Panc1 (cell line): ENCODE measurements at regions not wholly inside any gene's neighbourhood (a gene's known extent, or its start where the extent isn't known, plus 50 kb on each side); places are given as distances from the start of the nearest gene placed in this dataset.

Experiments
- ATAC-seq: fragments of 200-7000 bp; cut with Tn5 transposase; 2 replicates; pipeline ENCODE4 v1.9.1; 2020; ENCODE audit warnings: mild to moderate bottlenecking, moderate library complexity
- BruUV-seq: library from RNA; stranded (reverse); fragments of 400-500 nt; replicated peaks from 2 replicates; lab custom pipeline; 2021; lab: Mats Ljungman, UMichigan
- CTCF ChIA-PET: fragments of 300-600 bp; sonication (Branson Sonifier 250); formaldehyde crosslinking; loops from one replicate; lab custom pipeline; 2022; ENCODE audit warnings: antibody characterized with exemption; lab: Charles Lee
- POLR2A ChIA-PET: fragments of 300-600 bp; sonication (Branson Sonifier 250); formaldehyde crosslinking; loops from one replicate; lab custom pipeline; 2022; ENCODE audit warnings: antibody characterized with exemption; lab: Charles Lee
- DNase-seq: peaks from one replicate; pipeline ENCODE4 v3.0.0-alpha.2; 2010; ENCODE audit warnings: low read depth, low spot score
- H3K27ac ChIP-seq: 2 replicates; pipeline ENCODE4 v1.5.1; 2011; ENCODE audit warnings: mild to moderate bottlenecking, low read length, inconsistent platforms
- H3K27me3 ChIP-seq: fragments of 200-500 bp; sonication (Bioruptor generic); 2 replicates; pipeline ENCODE4 v1.6.0; 2014; ENCODE audit warnings: low read length, inconsistent platforms; ENCODE audit not compliant: control insufficient read depth, insufficient read depth
- H3K36me3 ChIP-seq: fragments of 200-500 bp; sonication (Bioruptor generic); 2 replicates; pipeline ENCODE4 v1.5.1; 2014; ENCODE audit warnings: inconsistent platforms, mild to moderate bottlenecking, low read length, moderate library complexity; ENCODE audit not compliant: control insufficient read depth, insufficient read depth
- H3K4me1 ChIP-seq: 2 replicates; pipeline ENCODE4 v1.5.1; 2011; ENCODE audit warnings: inconsistent platforms, mild to moderate bottlenecking, low read length, moderate library complexity; ENCODE audit not compliant: control insufficient read depth, insufficient read depth
- H3K4me3 ChIP-seq, 2 experiments: 2 replicates each; pipeline ENCODE4 v1.5.1; 2011 to 2012; ENCODE audit warnings: low read depth in 2 of 2, low read length in 2 of 2, mild to moderate bottlenecking in 2 of 2, inconsistent platforms in 1 of 2, moderate library complexity in 1 of 2
- H3K9me3 ChIP-seq: fragments of 200-500 bp; sonication (Bioruptor generic); 2 replicates; pipeline ENCODE4 v1.5.1; 2014; ENCODE audit warnings: low read depth, mild to moderate bottlenecking, inconsistent platforms, low read length, moderate library complexity; ENCODE audit not compliant: control insufficient read depth, insufficient read depth
- POLR2AphosphoS5 ChIP-seq: IDR thresholded peaks from 2 replicates; pipeline ENCODE4 v1.6.1; 2012; ENCODE audit warnings: mild to moderate bottlenecking, low read depth, low read length, moderate library complexity
- SIN3A ChIP-seq: IDR thresholded peaks from 2 replicates; pipeline ENCODE4 v1.6.1; 2012; ENCODE audit warnings: low read depth, mild to moderate bottlenecking, low read length, moderate library complexity, borderline replicate concordance; ENCODE audit not compliant: insufficient read depth
- TCF7L2 ChIP-seq: IDR thresholded peaks from 2 replicates; pipeline ENCODE4 v1.6.1; 2011; ENCODE audit warnings: mild to moderate bottlenecking, low read depth, low read length, inconsistent platforms
- in situ Hi-C: cut with HindIII; loops from 2 replicates; pipeline ENCODE4 v1.10.0; 2016; ENCODE audit warnings: low sequenced_read_pairs, low pct_unique_long_range_greater_than_20kb
- intact Hi-C: fragments of 100-400 bp; cut with micrococcal nuclease; formaldehyde crosslinking; loops from one replicate; pipeline ENCODE4 v1.10.0; 2022; ENCODE audit not compliant: unreplicated experiment
- TF ChIP-seq, protein P1 (sequence below), 2 experiments: IDR thresholded peaks; 2 replicates each; pipeline ENCODE4 v1.6.1; 2011 to 2012; ENCODE audit warnings: low read depth in 2 of 2, control low read depth in 1 of 2, low read length in 1 of 2, mild to moderate bottlenecking in 1 of 2, moderate library complexity in 1 of 2; ENCODE audit not compliant: insufficient read depth in 1 of 2
- TF ChIP-seq, protein P2 (sequence below): fragments of 450-650 bp; IDR thresholded peaks from 2 replicates; pipeline ENCODE4 v1.5.1; 2017; ENCODE audit warnings: mild to moderate bottlenecking

DNA sequence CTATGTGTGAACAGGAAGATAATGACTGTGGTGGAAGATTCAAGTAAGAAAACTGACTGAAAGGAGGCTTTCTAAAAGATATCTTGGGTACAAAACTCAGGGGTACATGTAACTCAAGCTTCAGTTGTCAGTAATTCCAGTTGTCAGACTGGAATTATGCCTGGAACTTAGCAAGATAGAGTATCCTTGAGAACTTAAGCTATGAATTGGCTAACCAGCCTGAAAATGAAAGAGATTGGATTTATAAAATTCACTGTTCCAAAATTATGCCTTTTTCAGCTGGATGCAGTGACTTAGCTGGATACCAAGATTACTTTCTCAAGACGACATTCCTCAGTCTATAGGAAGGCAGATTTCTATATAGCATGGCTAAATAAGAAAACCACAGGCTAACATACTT is 221.9 kb upstream of the ZBTB20 start:
- ChIA-PET CTCF (no interaction called here), POLR2A (no interaction called here)
- Histone ChIP-seq H3K9me3 (no peaks in the 10 kb centered on the region), H3K4me1 (no peaks in the 10 kb centered on the region), H3K36me3 (no peaks in the 10 kb centered on the region), H3K27me3 (no peaks in the 10 kb centered on the region), H3K4me3 (no peak overlapping the region), H3K27ac (no peak overlapping the region)
- in situ Hi-C loops: no loop called here
- intact Hi-C loops: no loop called here
- DNase-seq (no peak), ATAC-seq (no peak)
- no TSS peak for BruUV-seq
- TF ChIP-seq, protein P1, sequence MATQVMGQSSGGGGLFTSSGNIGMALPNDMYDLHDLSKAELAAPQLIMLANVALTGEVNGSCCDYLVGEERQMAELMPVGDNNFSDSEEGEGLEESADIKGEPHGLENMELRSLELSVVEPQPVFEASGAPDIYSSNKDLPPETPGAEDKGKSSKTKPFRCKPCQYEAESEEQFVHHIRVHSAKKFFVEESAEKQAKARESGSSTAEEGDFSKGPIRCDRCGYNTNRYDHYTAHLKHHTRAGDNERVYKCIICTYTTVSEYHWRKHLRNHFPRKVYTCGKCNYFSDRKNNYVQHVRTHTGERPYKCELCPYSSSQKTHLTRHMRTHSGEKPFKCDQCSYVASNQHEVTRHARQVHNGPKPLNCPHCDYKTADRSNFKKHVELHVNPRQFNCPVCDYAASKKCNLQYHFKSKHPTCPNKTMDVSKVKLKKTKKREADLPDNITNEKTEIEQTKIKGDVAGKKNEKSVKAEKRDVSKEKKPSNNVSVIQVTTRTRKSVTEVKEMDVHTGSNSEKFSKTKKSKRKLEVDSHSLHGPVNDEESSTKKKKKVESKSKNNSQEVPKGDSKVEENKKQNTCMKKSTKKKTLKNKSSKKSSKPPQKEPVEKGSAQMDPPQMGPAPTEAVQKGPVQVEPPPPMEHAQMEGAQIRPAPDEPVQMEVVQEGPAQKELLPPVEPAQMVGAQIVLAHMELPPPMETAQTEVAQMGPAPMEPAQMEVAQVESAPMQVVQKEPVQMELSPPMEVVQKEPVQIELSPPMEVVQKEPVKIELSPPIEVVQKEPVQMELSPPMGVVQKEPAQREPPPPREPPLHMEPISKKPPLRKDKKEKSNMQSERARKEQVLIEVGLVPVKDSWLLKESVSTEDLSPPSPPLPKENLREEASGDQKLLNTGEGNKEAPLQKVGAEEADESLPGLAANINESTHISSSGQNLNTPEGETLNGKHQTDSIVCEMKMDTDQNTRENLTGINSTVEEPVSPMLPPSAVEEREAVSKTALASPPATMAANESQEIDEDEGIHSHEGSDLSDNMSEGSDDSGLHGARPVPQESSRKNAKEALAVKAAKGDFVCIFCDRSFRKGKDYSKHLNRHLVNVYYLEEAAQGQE (IDR thresholded peaks at IDR 0.05; ENCODE audit: insufficient read depth in 1 of 2, low read depth in 2 of 2, low read length in 1 of 2): no peak

DNA sequence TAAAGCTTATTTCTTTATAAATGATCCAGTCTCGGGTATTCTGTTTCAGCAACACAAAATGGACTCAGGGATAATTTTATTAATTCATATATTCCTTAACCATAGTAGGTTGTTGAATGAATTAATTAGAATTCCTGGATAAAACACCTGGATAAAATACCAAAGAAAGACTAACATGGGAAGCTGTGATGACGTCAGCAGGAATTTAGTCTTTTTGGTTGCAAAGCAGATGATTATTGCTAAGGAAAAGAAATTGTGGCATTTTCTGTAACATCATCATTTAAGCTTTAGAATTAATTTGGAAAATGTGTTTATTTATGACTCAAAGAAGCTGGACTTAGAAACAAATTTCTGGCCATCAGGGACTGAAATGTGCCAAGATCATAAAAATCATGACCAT is 228.3 kb upstream of the ZBTB20 start:
- POLR2A ChIA-PET: no interaction called here
- no TSS peak for BruUV-seq
- Histone ChIP-seq H3K27ac (no peak overlapping the region), H3K36me3 (no peaks in the 10 kb centered on the region), H3K9me3 (no peaks in the 10 kb centered on the region), H3K4me1 (no peaks in the 10 kb centered on the region), H3K27me3 (no peaks in the 10 kb centered on the region), H3K4me3 (no peak overlapping the region)
- in situ Hi-C loops: no loop called here
- intact Hi-C loops: no loop called here
- ATAC-seq: no peak
- DNase-seq: no peak
- CTCF ChIA-PET: no interaction called here
- TF ChIP-seq SIN3A (no peak), POLR2AphosphoS5 (no peak), TCF7L2 (no peak)
- TF ChIP-seq, protein P2, sequence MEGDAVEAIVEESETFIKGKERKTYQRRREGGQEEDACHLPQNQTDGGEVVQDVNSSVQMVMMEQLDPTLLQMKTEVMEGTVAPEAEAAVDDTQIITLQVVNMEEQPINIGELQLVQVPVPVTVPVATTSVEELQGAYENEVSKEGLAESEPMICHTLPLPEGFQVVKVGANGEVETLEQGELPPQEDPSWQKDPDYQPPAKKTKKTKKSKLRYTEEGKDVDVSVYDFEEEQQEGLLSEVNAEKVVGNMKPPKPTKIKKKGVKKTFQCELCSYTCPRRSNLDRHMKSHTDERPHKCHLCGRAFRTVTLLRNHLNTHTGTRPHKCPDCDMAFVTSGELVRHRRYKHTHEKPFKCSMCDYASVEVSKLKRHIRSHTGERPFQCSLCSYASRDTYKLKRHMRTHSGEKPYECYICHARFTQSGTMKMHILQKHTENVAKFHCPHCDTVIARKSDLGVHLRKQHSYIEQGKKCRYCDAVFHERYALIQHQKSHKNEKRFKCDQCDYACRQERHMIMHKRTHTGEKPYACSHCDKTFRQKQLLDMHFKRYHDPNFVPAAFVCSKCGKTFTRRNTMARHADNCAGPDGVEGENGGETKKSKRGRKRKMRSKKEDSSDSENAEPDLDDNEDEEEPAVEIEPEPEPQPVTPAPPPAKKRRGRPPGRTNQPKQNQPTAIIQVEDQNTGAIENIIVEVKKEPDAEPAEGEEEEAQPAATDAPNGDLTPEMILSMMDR: no peak
- TF ChIP-seq, protein P1 (IDR thresholded peaks at IDR 0.05; ENCODE audit: insufficient read depth in 1 of 2, low read depth in 2 of 2, low read length in 1 of 2): no peak
